GM23338 (cell line): ENCODE measurements at regions not wholly inside any gene's neighbourhood (a gene's known extent, or its start where the extent isn't known, plus 50 kb on each side); places are given as distances from the start of the nearest gene placed in this dataset.

Experiments
- CTCF ChIP-seq, 2 experiments: fragments of 200-600 bp in 1 of 2; sonication (generic) in 1 of 2; conservative IDR thresholded peaks; 2 replicates each; pipeline versions ENCODE4 v1.5.1 to v1.6.1; 2016 to 2017; ENCODE audit warnings: antibody characterized with exemption in 2 of 2, low read depth in 2 of 2, mild to moderate bottlenecking in 2 of 2, moderate library complexity in 1 of 2
- ETS1 ChIP-seq: IDR thresholded peaks from 2 replicates; pipeline ENCODE4 v1.6.1; 2016; ENCODE audit warnings: antibody characterized with exemption
- EZH2 ChIP-seq: fragments of 200-600 bp; sonication (generic); IDR thresholded peaks from one replicate; pipeline ENCODE4 v1.8.0; 2017; ENCODE audit warnings: antibody characterized with exemption, mild to moderate bottlenecking, low read depth; ENCODE audit not compliant: unreplicated experiment
- EZH2phosphoT487 ChIP-seq: fragments of 200-600 bp; sonication (generic); IDR thresholded peaks from one replicate; pipeline ENCODE4 v1.8.1; 2018; ENCODE audit warnings: antibody characterized with exemption; ENCODE audit not compliant: unreplicated experiment
- JUNB ChIP-seq: IDR thresholded peaks from one replicate; pipeline ENCODE4 v1.6.1; 2016; ENCODE audit warnings: antibody characterized with exemption; ENCODE audit not compliant: unreplicated experiment
- POLR2AphosphoS5 ChIP-seq: IDR thresholded peaks from 2 replicates; pipeline ENCODE4 v1.6.1; 2016; ENCODE audit warnings: antibody characterized with exemption, low read depth
- REST ChIP-seq: IDR thresholded peaks from one replicate; pipeline ENCODE4 v1.6.1; 2018; ENCODE audit warnings: antibody characterized with exemption; ENCODE audit not compliant: unreplicated experiment
- STAT1 ChIP-seq: IDR thresholded peaks from one replicate; pipeline ENCODE4 v1.6.1; 2016; ENCODE audit warnings: antibody characterized with exemption; ENCODE audit not compliant: unreplicated experiment
- ZNF462 ChIP-seq: fragments of 250-450 bp; sonication (Bioruptor Pico); IDR thresholded peaks from 2 replicates; pipeline ENCODE4 v1.5.0; 2020; ENCODE audit warnings: mild to moderate bottlenecking, moderate library complexity

DNA sequence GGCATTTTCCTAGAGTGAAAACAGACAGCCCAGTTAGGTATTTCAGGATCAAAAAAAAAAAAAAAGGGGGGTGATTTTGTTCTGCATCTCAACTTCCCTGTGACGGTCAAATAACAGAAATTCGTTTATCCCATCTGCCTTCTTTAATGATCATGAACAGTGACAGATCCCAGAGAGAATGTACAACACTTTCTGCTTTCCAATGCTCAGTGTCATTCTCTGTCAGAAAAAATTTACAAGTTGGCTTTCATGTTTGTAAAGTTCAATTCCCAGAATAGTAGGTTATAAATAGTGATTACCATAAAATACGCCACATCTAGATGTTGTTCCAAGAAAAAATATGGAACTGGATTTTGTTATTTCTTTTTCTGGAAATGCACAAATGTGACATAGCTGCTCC is 1013.2 kb upstream of the PHF14 start:
- TF ChIP-seq CTCF (conservative IDR thresholded peaks at IDR 0.05; ENCODE audit: low read depth in 2 of 2) (no peak), REST (no peak), JUNB (no peak), ZNF462 (CRISPR knock-in tag) (no peak), ETS1 (no peak), EZH2phosphoT487 (no peak), POLR2AphosphoS5 (no peak), EZH2 (no peak), STAT1 (no peak)
